Esophagus (tissue), 2 donors: ENCODE measurements at regions not wholly inside any gene's neighbourhood (a gene's known extent, or its start where the extent isn't known, plus 50 kb on each side); places are given as distances from the start of the nearest gene placed in this dataset.

Experiments used
- H3K27ac ChIP-seq, 2 donors: one replicate each; pipeline ENCODE4 v1.5.1; 2013; ENCODE audit warnings: low read depth in 2 of 2, mild to moderate bottlenecking in 2 of 2, inconsistent platforms in 1 of 2, low read length in 1 of 2, moderate library complexity in 1 of 2
- H3K27me3 ChIP-seq, 2 donors: one replicate each; pipeline ENCODE4 v1.6.1; 2013; ENCODE audit warnings: low read length in 2 of 2, control low read depth in 1 of 2, mild to moderate bottlenecking in 1 of 2; ENCODE audit not compliant: insufficient read depth in 2 of 2, control insufficient read depth in 1 of 2
- H3K36me3 ChIP-seq, 2 donors: one replicate each; pipeline ENCODE4 v1.6.1; 2013; ENCODE audit warnings: low read length in 1 of 2; ENCODE audit not compliant: control insufficient read depth in 2 of 2, insufficient read depth in 2 of 2
- H3K4me1 ChIP-seq, 2 donors: one replicate each; pipeline ENCODE4 v1.6.1; 2013; ENCODE audit warnings: low read length in 1 of 2; ENCODE audit not compliant: control insufficient read depth in 2 of 2, insufficient read depth in 2 of 2
- H3K4me3 ChIP-seq, 2 donors: one replicate each; pipeline ENCODE4 v1.5.1; 2013; ENCODE audit warnings: low read length in 2 of 2, mild to moderate bottlenecking in 2 of 2, low read depth in 1 of 2, moderate library complexity in 1 of 2
- H3K9me3 ChIP-seq, 2 donors: one replicate each; pipeline ENCODE4 v1.6.1; 2013; ENCODE audit warnings: mild to moderate bottlenecking in 2 of 2, low read depth in 1 of 2, low read length in 1 of 2, moderate library complexity in 1 of 2; ENCODE audit not compliant: control insufficient read depth in 2 of 2, insufficient read depth in 1 of 2
- WGBS, 2 donors: extraction: QIAGEN DNeasy Blood & Tissue Kit; methylation state at CpG; one replicate each; pipeline ENCODE4 v1.1.7; 2013; 5-methylcytosine and 5-hydroxymethylcytosine counted together
- donor health status: healthy with polysubstance abuse.
- donor health status: Bipolar disorder and iron deficiency.

- Histone ChIP-seq H3K4me1 (no peaks in the 10 kb centered on the region), H3K27me3 (no peaks in the 10 kb centered on the region), H3K4me3 (no peak overlapping the region), H3K36me3 (no peaks in the 10 kb centered on the region), H3K27ac (no peak overlapping the region), H3K9me3 (no peaks in the 10 kb centered on the region)
- 92% methylated on average over 1 of the region's 1 CpG for WGBS, 2 donors
Measured at GRCh38 chr5:91438871-91439270, 55.8 kb upstream of the ARRDC3 start.

- Histone ChIP-seq H3K36me3 (no peaks in the 10 kb centered on the region), H3K4me1 (no peaks in the 10 kb centered on the region), H3K4me3 (no peak overlapping the region), H3K9me3 (no peaks in the 10 kb centered on the region), H3K27me3 (no peaks in the 10 kb centered on the region), H3K27ac (no peak overlapping the region)
- WGBS, 2 donors = 63 to 78% methylated on average over 3 of the region's 3 CpGs
Measured at GRCh38 chr5:91436241-91436640, 53.1 kb upstream of the ARRDC3 start.

DNA sequence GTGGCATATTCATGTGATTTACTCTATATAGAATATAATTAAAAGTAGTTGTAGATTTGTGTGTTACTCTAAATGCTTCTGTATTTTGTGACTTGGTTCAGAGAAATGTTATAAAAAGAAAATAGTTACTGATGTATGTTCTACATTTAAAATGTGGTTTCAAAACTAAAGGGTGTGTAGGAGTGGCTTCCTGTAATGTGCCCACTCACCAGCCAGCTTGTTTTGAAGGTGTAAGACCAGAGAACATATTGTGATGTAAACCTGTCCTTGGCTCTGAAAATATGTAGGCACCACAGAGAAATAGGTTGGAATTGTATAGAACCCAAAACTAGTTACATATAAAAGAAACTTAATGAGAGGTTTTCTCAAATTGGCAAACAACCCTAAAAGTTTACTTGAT, 51.2 kb upstream of the ARRDC3 start:
- H3K27ac ChIP-seq = no peak overlapping the region
- H3K4me1 ChIP-seq = no peaks in the 10 kb centered on the region

DNA sequence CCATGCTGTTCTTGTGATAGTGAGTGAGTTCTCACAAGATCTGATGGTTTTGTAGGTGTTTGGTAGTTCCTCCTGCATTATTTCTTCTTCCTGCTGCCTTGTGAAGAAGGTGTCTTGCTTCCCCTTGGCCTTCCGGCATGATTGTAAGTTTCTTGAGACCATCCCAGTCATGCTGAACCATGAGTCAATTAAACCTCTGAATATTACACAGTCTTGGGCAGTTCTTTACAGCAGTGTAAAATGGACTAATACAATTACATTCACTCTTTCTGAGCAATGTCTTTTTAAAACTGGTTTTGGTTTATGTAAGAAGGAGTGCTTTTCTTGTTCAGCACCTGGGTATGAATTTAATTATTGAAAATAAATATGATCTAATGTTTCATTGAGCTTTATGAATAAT, 50.7 kb upstream of the ARRDC3 start:
- Histone ChIP-seq H3K27me3 (no peaks in the 10 kb centered on the region), H3K4me1 (no peaks in the 10 kb centered on the region), H3K27ac (no peak overlapping the region), H3K9me3 (no peaks in the 10 kb centered on the region), H3K4me3 (no peak overlapping the region), H3K36me3 (no peaks in the 10 kb centered on the region)
- WGBS, 2 donors = 86 to 93% methylated on average over 1 of the region's 1 CpG

More for the DNA sequence above, 51.2 kb upstream of the ARRDC3 start:
- H3K36me3 ChIP-seq = no peaks in the 10 kb centered on the region
- no peaks in the 10 kb centered on the region for H3K27me3 ChIP-seq
- no peaks in the 10 kb centered on the region for H3K9me3 ChIP-seq
- H3K4me3 ChIP-seq = no peak overlapping the region
